Hepatocyte (in vitro differentiated cells): ENCODE measurements at regions not wholly inside any gene's neighbourhood (a gene's known extent, or its start where the extent isn't known, plus 50 kb on each side); places are given as distances from the start of the nearest gene placed in this dataset.

Experiments used
- DNase-seq: peaks from one replicate; pipeline ENCODE4 v3.0.0-alpha.2; 2016; ENCODE audit warnings: low spot score
- H2AFZ ChIP-seq: fragments of 200-600 bp; sonication (generic); 2 replicates; pipeline ENCODE4 v1.6.0; 2016; ENCODE audit warnings: antibody characterized with exemption, mild to moderate bottlenecking
- H3K27ac ChIP-seq: fragments of 200-600 bp; sonication (generic); 2 replicates; pipeline ENCODE4 v1.5.1; 2016; ENCODE audit warnings: mild to moderate bottlenecking
- H3K27me3 ChIP-seq: fragments of 200-600 bp; sonication (generic); 2 replicates; pipeline ENCODE4 v1.6.1; 2016
- H3K36me3 ChIP-seq: fragments of 200-600 bp; sonication (generic); replicated peaks from 2 replicates; pipeline ENCODE4 v1.5.1; 2016; ENCODE audit warnings: low read depth; ENCODE audit not compliant: insufficient read depth
- H3K4me1 ChIP-seq: fragments of 200-600 bp; sonication (generic); 2 replicates; pipeline ENCODE4 v1.5.1; 2016; ENCODE audit warnings: mild to moderate bottlenecking, moderate library complexity; ENCODE audit not compliant: insufficient read depth
- H3K4me2 ChIP-seq: fragments of 200-600 bp; sonication (generic); 2 replicates; pipeline ENCODE4 v1.6.0; 2016
- H3K4me3 ChIP-seq: fragments of 200-600 bp; sonication (generic); 2 replicates; pipeline ENCODE4 v1.5.1; 2016; ENCODE audit warnings: mild to moderate bottlenecking
- H3K79me2 ChIP-seq: fragments of 200-600 bp; sonication (generic); 2 replicates; pipeline ENCODE4 v1.6.0; 2017; ENCODE audit warnings: mild to moderate bottlenecking
- H3K9me2 ChIP-seq: fragments of 200-600 bp; sonication (generic); replicated peaks from 2 replicates; pipeline ENCODE4 v1.6.0; 2017; ENCODE audit warnings: mild to moderate bottlenecking; ENCODE audit not compliant: insufficient read depth
- H3K9me3 ChIP-seq: fragments of 200-600 bp; sonication (generic); 2 replicates; pipeline ENCODE4 v1.5.1; 2016; ENCODE audit warnings: low read depth, mild to moderate bottlenecking
- H4K20me1 ChIP-seq: fragments of 200-600 bp; sonication (generic); 2 replicates; pipeline ENCODE4 v1.6.0; 2016; ENCODE audit warnings: mild to moderate bottlenecking; ENCODE audit not compliant: insufficient read depth, poor library complexity, severe bottlenecking
- EZH2 ChIP-seq: fragments of 200-600 bp; sonication (generic); IDR thresholded peaks from 2 replicates; pipeline ENCODE4 v1.6.1; 2016; ENCODE audit warnings: antibody characterized with exemption, mild to moderate bottlenecking, borderline replicate concordance
- EZH2phosphoT487 ChIP-seq: fragments of 200-600 bp; sonication (generic); IDR thresholded peaks from one replicate; pipeline ENCODE4 v1.6.1; 2018; ENCODE audit warnings: antibody characterized with exemption, mild to moderate bottlenecking, low read depth, moderate library complexity; ENCODE audit not compliant: unreplicated experiment, severe bottlenecking
- WGBS: methylation state at CpG from one replicate; pipeline ENCODE4 v1.1.6; 2016; ENCODE audit warnings: low lambda C conversion rate; ENCODE audit errors: missing lambda C conversion rate; 5-methylcytosine and 5-hydroxymethylcytosine counted together
- TF ChIP-seq, protein P1 (sequence below): fragments of 200-600 bp; sonication (generic); IDR thresholded peaks from 2 replicates; pipeline ENCODE4 v1.5.1; 2016; ENCODE audit warnings: antibody characterized with exemption, mild to moderate bottlenecking; ENCODE audit not compliant: poor library complexity

DNA sequence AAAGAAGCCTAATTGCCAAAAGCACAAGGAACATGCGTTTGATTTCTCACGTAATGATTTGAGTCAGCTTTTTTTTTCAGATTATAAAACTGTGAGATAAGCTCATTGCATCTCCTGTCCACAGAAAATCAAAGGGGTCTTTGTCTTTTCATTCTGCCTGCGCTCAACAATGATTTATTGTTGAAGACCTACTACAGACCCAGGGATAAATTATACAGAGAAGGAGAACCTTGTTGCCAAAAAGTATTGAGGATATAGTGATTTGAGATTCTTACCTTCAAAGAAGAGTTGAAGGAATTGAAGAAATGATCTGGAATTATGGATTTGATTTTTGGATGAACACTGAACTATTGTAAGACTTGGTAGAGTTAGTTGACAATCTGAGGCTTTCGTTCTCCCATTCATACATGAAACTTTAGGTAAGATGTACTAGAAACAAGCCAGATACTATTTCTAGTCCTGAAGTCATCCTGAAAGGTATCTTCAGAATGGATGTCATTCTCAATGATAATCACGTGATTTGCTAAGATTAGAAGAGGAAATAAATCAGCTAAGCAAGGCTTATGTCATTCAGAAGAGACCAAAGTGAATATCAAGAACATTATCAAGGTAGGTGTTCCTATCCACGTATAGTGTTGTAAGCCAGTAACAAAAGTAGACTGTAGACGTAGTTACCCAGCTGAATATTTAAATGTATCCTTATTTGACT lies 71.1 kb upstream of the SCOC start:
- TF ChIP-seq EZH2, result no peak
- no peak for TF ChIP-seq EZH2phosphoT487
- TF ChIP-seq, protein P1, sequence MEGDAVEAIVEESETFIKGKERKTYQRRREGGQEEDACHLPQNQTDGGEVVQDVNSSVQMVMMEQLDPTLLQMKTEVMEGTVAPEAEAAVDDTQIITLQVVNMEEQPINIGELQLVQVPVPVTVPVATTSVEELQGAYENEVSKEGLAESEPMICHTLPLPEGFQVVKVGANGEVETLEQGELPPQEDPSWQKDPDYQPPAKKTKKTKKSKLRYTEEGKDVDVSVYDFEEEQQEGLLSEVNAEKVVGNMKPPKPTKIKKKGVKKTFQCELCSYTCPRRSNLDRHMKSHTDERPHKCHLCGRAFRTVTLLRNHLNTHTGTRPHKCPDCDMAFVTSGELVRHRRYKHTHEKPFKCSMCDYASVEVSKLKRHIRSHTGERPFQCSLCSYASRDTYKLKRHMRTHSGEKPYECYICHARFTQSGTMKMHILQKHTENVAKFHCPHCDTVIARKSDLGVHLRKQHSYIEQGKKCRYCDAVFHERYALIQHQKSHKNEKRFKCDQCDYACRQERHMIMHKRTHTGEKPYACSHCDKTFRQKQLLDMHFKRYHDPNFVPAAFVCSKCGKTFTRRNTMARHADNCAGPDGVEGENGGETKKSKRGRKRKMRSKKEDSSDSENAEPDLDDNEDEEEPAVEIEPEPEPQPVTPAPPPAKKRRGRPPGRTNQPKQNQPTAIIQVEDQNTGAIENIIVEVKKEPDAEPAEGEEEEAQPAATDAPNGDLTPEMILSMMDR, result no peak

DNA sequence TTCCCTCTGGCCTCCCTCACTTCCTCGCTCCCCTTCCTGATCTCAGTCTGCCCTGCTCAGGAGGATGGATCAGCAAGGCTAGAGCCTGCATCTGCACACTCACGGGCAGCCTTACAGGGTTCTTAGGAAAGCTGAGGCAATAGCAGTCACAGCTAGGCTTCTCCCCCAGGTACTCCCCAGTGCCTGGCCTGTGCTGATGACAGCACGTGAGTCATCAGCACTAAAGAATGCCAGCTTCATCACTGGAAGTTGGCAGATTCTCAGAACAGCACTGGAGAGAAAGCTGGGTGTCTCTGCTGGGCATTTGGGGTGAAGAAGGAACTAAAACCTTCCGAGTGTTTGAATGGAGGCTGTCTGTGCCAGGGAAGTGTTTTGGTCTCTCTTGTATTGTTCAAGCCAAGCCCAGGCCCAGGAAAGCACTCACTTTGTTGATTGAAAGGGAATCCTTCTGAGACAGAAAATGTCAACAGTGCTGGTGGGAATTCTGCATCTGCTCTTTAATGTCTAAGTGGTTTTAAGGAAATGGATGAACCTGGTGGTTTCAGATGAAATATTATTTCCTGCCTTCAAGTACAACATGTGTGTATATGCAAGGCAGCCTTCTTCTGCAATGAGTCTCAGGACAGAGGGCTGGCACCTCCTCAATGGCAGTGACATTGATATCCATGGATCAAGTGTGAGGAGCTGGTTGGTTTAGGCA lies 73.0 kb upstream of the SCOC start:
- Histone ChIP-seq H3K4me1 (peaks cover 7% of the 10 kb centered on the region), H3K36me3 (no peaks in the 10 kb centered on the region), H2AFZ (no peak overlapping the region), H3K9me3 (no peaks in the 10 kb centered on the region), H3K79me2 (no peaks in the 10 kb centered on the region), H3K27me3 (no peaks in the 10 kb centered on the region), H3K9me2 (no peaks in the 10 kb centered on the region), H3K4me2 (no peak overlapping the region), H4K20me1 (no peaks in the 10 kb centered on the region), H3K4me3 (no peak overlapping the region), H3K27ac (no peak overlapping the region)
- peak; percentile 45 for DNase-seq
- TF ChIP-seq, protein P1, result no peak
- WGBS, result 66% methylated on average over 4 of the region's 4 CpGs

More for the DNA sequence above, 71.1 kb upstream of the SCOC start:
- WGBS, result 90% methylated on average over 7 of the region's 7 CpGs
- H3K27ac ChIP-seq, result no peak overlapping the region
- H2AFZ ChIP-seq, result no peak overlapping the region
- no peaks in the 10 kb centered on the region for H4K20me1 ChIP-seq
- DNase-seq, result no peak
- no peaks in the 10 kb centered on the region for H3K79me2 ChIP-seq
- H3K27me3 ChIP-seq, result no peaks in the 10 kb centered on the region
- H3K4me1 ChIP-seq, result peaks cover 4% of the 10 kb centered on the region
- H3K9me3 ChIP-seq, result no peaks in the 10 kb centered on the region
- no peaks in the 10 kb centered on the region for H3K36me3 ChIP-seq
- H3K4me2 ChIP-seq, result no peak overlapping the region
- no peaks in the 10 kb centered on the region for H3K9me2 ChIP-seq
- no peak overlapping the region for H3K4me3 ChIP-seq

DNA sequence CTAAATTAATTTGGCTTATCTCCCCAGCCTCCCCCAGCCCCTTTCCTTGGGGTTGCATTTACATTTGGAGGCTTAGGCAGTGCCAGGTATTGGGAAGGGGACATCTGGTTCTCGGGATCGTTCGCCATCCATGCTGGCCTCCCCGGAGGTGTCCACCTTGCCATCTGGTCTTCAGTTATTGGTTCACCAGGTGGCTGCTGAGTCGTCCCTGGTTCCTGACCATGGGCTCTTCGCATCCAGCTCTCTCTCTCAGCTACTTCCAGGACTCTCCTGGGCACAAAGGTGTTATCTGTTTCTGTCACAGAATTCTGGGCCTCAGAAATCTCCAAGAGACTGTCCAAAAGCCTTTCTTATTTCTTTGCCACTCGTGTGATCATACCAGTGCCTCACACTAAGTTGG lies 75.4 kb upstream of the SCOC start:
- no peak overlapping the region for H3K27ac ChIP-seq
- H3K4me2 ChIP-seq, result no peak overlapping the region
- no peaks in the 10 kb centered on the region for H3K9me3 ChIP-seq
- H3K36me3 ChIP-seq, result no peaks in the 10 kb centered on the region
- no peaks in the 10 kb centered on the region for H4K20me1 ChIP-seq
- no peaks in the 10 kb centered on the region for H3K79me2 ChIP-seq
- H3K9me2 ChIP-seq, result no peaks in the 10 kb centered on the region
- WGBS, result 88% methylated on average over 7 of the region's 7 CpGs
- H3K4me3 ChIP-seq, result no peak overlapping the region
- no peak for DNase-seq
- H3K4me1 ChIP-seq, result peaks cover 6% of the 10 kb centered on the region
- H2AFZ ChIP-seq, result no peak overlapping the region
- TF ChIP-seq EZH2phosphoT487 (no peak), EZH2 (no peak)
- TF ChIP-seq, protein P1, result no peak
- H3K27me3 ChIP-seq, result no peaks in the 10 kb centered on the region
